COLO668 (cell line): ENCODE measurements at regions not wholly inside any gene's neighbourhood (a gene's known extent, or its start where the extent isn't known, plus 50 kb on each side); places are given as distances from the start of the nearest gene placed in this dataset.

ENCODE experiments used
- DNase-seq: peaks from one replicate; lab custom pipeline; 2025; ENCODE audit not compliant: unreplicated experiment; lab: John Stamatoyannopoulos, UW

- no peak for DNase-seq
Observed at GRCh38 chr12:91565846-91566245, 383.2 kb upstream of the DCN start.

GRCh38 chr12:91565246-91565645 is 382.6 kb upstream of the DCN start:
- DNase-seq, result no peak

- no peak for DNase-seq
Observed at GRCh38 chr12:91563011-91563765, 380.6 kb upstream of the DCN start.

GRCh38 chr12:91562476-91562875 is 379.9 kb upstream of the DCN start:
- no peak for DNase-seq

- no peak for DNase-seq
Observed at GRCh38 chr12:91561958-91562325, 379.3 kb upstream of the DCN start.

- DNase-seq, result no peak
Observed at GRCh38 chr12:91561301-91561957, 378.8 kb upstream of the DCN start.

GRCh38 chr12:91556909-91557308 is 374.3 kb upstream of the DCN start:
- DNase-seq, result no peak

- no peak for DNase-seq
Observed at GRCh38 chr12:91555436-91556415, 373.1 kb upstream of the DCN start.

- no peak for DNase-seq
Observed at GRCh38 chr12:91551927-91552326, 369.3 kb upstream of the DCN start.

- no peak for DNase-seq
Observed at GRCh38 chr12:91551242-91551641, 368.6 kb upstream of the DCN start.

GRCh38 chr12:91542666-91543065 is 360.0 kb upstream of the DCN start:
- no peak for DNase-seq

- DNase-seq, result no peak
Observed at GRCh38 chr12:91542067-91542466, 359.4 kb upstream of the DCN start.

- no peak for DNase-seq
Observed at GRCh38 chr12:91538418-91538817, 355.8 kb upstream of the DCN start.

- DNase-seq, result no peak
Observed at GRCh38 chr12:91533366-91533765, 350.7 kb upstream of the DCN start.

GRCh38 chr12:91529829-91530228 is 347.2 kb upstream of the DCN start:
- no peak for DNase-seq

GRCh38 chr12:91523831-91524230 is 341.2 kb upstream of the DCN start:
- no peak for DNase-seq

- DNase-seq, result no peak
Observed at GRCh38 chr12:91516695-91517047, 334.1 kb upstream of the DCN start.

GRCh38 chr12:91515944-91516694 is 333.5 kb upstream of the DCN start:
- no peak for DNase-seq

GRCh38 chr12:91513313-91513712 is 330.7 kb upstream of the DCN start:
- no peak for DNase-seq

GRCh38 chr12:91511795-91512420 is 329.3 kb upstream of the DCN start:
- no peak for DNase-seq

GRCh38 chr12:91507754-91508153 is 325.1 kb upstream of the DCN start:
- DNase-seq, result no peak
